ENCODE measurements at regions not wholly inside any gene's neighbourhood (a gene's known extent, or its start where the extent isn't known, plus 50 kb on each side); places are given as distances from the start of the nearest gene placed in this dataset.

DNA sequence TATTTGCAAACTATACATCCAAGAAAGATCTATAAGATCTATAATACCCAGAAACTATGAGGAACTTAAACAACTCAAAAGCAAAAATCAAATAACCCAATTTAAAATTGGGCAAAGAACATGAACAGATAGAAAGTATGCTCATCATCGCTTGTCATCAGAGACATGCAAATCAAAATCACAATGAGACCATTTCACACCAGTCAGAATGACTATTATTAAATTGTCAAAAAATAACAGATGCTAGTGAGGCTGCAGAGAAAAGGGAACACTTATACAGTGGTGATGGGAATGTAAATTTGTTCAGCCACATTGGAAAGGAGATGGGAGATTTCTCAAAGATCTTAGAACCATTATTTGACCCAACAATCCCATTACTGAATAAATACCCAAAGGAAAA is 1451.7 kb upstream of the ADGRL3 start:
- no peak for TF ChIP-seq EZH2 (IDR thresholded peaks at IDR 0.05; ENCODE audit: insufficient read depth, poor library complexity, severe bottlenecking)
- TF ChIP-seq EZH2phosphoT487 (IDR thresholded peaks at IDR 0.05; ENCODE audit: insufficient read depth, low read depth), result no peak

All from GM23248 (cell line).